Fibroblast of villous mesenchyme (primary cell): ENCODE measurements at regions not wholly inside any gene's neighbourhood (a gene's known extent, or its start where the extent isn't known, plus 50 kb on each side); places are given as distances from the start of the nearest gene placed in this dataset.

Experiments
- DNase-seq: peaks from one replicate; pipeline ENCODE4 v3.0.0-alpha.2; 2010; ENCODE audit warnings: low read depth
- H3K4me3 ChIP-seq: 2 replicates; pipeline ENCODE4 v1.5.1; 2011; ENCODE audit warnings: low read depth, mild to moderate bottlenecking, low read length
- TF ChIP-seq, protein P1 (sequence below): IDR thresholded peaks from 2 replicates; pipeline ENCODE4 v1.5.1; 2012; ENCODE audit warnings: low read depth, mild to moderate bottlenecking, low read length; ENCODE audit not compliant: insufficient read depth

GRCh38 chr22:47816863-47817210, 1054.4 kb downstream of the TBC1D22A start:
- TF ChIP-seq, protein P1, sequence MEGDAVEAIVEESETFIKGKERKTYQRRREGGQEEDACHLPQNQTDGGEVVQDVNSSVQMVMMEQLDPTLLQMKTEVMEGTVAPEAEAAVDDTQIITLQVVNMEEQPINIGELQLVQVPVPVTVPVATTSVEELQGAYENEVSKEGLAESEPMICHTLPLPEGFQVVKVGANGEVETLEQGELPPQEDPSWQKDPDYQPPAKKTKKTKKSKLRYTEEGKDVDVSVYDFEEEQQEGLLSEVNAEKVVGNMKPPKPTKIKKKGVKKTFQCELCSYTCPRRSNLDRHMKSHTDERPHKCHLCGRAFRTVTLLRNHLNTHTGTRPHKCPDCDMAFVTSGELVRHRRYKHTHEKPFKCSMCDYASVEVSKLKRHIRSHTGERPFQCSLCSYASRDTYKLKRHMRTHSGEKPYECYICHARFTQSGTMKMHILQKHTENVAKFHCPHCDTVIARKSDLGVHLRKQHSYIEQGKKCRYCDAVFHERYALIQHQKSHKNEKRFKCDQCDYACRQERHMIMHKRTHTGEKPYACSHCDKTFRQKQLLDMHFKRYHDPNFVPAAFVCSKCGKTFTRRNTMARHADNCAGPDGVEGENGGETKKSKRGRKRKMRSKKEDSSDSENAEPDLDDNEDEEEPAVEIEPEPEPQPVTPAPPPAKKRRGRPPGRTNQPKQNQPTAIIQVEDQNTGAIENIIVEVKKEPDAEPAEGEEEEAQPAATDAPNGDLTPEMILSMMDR: no peak
- DNase-seq: no peak
- no peak overlapping the region for H3K4me3 ChIP-seq

DNA sequence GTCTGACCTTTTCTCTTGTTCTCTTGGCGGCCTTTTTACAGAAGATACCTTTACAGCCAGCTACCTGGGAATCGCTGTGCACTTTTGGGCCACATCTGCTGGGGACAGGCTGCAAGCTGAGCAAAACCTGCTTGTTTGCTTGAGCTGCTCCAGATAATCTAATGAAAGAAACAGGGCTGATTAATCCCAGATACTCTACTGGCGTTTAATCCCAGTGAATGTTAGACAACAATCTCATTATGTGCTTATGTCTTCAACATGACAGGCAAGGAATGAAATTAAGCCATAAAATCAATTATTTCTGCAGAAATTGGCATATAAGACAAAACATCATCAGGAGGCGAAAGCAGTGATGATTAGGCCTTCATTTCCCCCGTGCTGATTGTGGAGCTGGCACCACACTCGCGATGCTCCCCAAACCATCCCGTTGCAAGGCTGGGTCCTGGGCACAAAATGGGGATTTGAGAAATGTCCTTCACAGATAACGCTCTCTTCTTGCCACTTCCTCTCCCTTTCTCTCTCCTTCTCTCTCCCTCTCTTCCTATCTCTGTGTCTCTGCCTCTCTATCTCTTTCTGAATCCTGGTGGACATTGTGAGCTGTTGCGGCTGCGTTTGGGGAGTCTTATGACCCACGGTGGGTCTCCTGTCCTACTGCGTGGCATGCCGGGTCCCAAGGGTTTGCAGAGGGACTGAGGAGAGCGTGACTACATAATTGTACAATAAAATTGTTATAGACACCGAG, 1053.8 kb downstream of the TBC1D22A start:
- TF ChIP-seq, protein P1: no peak
- H3K4me3 ChIP-seq: no peak overlapping the region
- DNase-seq: no peak

DNA sequence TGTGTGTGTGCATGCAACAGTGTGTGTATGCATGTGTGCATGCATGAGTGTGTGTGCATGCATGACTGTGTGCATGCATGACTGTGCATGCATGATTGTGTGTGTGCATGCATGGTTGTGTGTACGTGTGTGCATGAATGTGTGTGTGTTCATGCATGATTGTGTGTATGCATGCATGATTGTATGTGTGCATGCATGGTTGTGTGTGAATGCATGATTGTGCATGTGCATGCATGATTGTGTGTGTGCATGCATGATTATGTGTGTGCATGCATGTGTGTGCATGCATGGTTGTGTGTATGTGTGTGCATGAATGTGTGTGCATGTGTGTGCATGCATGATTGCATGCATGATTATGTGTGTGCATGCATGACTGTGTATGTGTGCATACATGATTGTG, 1052.0 kb downstream of the TBC1D22A start:
- H3K4me3 ChIP-seq: no peak overlapping the region
- TF ChIP-seq, protein P1: no peak
- DNase-seq: no peak

DNA sequence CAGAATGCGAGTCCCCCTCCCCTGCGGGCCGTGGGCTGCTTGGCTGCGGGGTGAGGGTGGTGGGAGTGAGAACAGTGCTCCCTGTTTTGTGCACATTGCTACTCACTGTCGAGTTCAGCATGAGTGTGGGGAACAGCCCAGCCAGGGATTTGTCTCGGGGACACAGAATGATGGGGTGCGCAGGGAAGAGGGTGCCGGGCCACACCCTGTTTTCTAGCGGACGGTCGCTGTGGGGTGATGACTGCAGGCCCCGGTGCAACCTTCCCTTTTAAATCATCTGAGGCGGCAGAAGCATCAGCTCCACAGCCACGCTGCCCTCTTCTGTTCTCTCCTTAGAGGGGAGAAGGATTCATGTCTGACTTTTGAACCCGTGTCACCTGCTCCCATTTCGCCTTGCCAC, 1051.2 kb downstream of the TBC1D22A start:
- TF ChIP-seq, protein P1: no peak
- DNase-seq: no peak
- no peak overlapping the region for H3K4me3 ChIP-seq

DNA sequence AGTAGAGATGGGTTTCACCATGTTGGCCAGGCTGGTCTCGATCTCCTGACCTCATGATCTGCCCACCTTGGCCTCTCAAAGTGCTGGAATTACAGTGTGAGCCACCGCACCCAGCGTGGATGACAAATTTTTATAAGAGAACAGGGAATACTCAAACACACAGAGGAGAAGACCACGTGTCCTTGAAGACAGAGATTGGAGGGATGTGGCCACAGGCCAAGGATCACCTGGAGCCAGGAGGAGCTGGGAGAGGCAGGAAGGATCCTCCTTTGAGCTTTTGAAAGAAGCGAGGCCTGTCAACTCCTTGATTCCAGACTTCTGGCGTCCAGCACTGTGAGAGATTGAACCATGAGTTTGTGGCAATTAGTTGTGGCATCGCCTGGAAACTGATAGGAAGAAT, 1049.5 kb downstream of the TBC1D22A start:
- no peak overlapping the region for H3K4me3 ChIP-seq
- DNase-seq: no peak
- TF ChIP-seq, protein P1: no peak

GRCh38 chr22:47810505-47811500, 1048.4 kb downstream of the TBC1D22A start:
- TF ChIP-seq, protein P1: no peak
- no peak overlapping the region for H3K4me3 ChIP-seq
- no peak for DNase-seq
